ENCODE measurements at regions not wholly inside any gene's neighbourhood (a gene's known extent, or its start where the extent isn't known, plus 50 kb on each side); places are given as distances from the start of the nearest gene placed in this dataset.

- no peaks in the 10 kb centered on the region for H4K20me1 ChIP-seq (ENCODE audit: control insufficient read depth, insufficient read depth, low read depth, low read length)
- TF ChIP-seq CTCF (IDR thresholded peaks at IDR 0.05; ENCODE audit: low read depth, low read length, poor library complexity, severe bottlenecking) (no peak), EZH2phosphoT487 (IDR thresholded peaks at IDR 0.05; ENCODE audit: borderline replicate concordance, low read length) (no peak)
- no peaks in the 10 kb centered on the region for H3K9me3 ChIP-seq (ENCODE audit: control insufficient read depth, insufficient read depth, low read length)
- H3K4me2 ChIP-seq (ENCODE audit: low read length), result no peak overlapping the region
- no peak overlapping the region for H3K27ac ChIP-seq (ENCODE audit: low read depth, low read length)
- no peaks in the 10 kb centered on the region for H3K4me1 ChIP-seq (ENCODE audit: control insufficient read depth, low read length)
- no peak overlapping the region for H3K4me3 ChIP-seq (ENCODE audit: low read length)
- H3F3A ChIP-seq (ENCODE audit: control insufficient read depth, insufficient read depth), result no peaks in the 10 kb centered on the region
- no peaks in the 10 kb centered on the region for H3K79me2 ChIP-seq (ENCODE audit: control insufficient read depth, low read length)
- H3K36me3 ChIP-seq (ENCODE audit: control insufficient read depth, low read length), result no peaks in the 10 kb centered on the region
- H3K9me2 ChIP-seq (replicated peaks; ENCODE audit: control insufficient read depth, low read length), result no peaks in the 10 kb centered on the region
- no peaks in the 10 kb centered on the region for H3K27me3 ChIP-seq (ENCODE audit: control insufficient read depth, low read length)
Observed at GRCh38 chr4:72970756-72971155, 98.8 kb downstream of the COX18 start.

- Histone ChIP-seq H3K36me3 (ENCODE audit: control insufficient read depth, low read length) (no peaks in the 10 kb centered on the region), H3F3A (ENCODE audit: control insufficient read depth, insufficient read depth) (no peaks in the 10 kb centered on the region), H3K4me1 (ENCODE audit: control insufficient read depth, low read length) (no peaks in the 10 kb centered on the region), H3K4me2 (ENCODE audit: low read length) (no peak overlapping the region), H3K9me3 (ENCODE audit: control insufficient read depth, insufficient read depth, low read length) (no peaks in the 10 kb centered on the region), H3K9me2 (replicated peaks; ENCODE audit: control insufficient read depth, low read length) (no peaks in the 10 kb centered on the region), H3K27ac (ENCODE audit: low read depth, low read length) (no peak overlapping the region), H3K27me3 (ENCODE audit: control insufficient read depth, low read length) (no peaks in the 10 kb centered on the region), H3K79me2 (ENCODE audit: control insufficient read depth, low read length) (no peaks in the 10 kb centered on the region), H3K4me3 (ENCODE audit: low read length) (no peak overlapping the region), H4K20me1 (ENCODE audit: control insufficient read depth, insufficient read depth, low read depth, low read length) (no peaks in the 10 kb centered on the region)
- TF ChIP-seq CTCF (IDR thresholded peaks at IDR 0.05; ENCODE audit: low read depth, low read length, poor library complexity, severe bottlenecking) (no peak), EZH2phosphoT487 (IDR thresholded peaks at IDR 0.05; ENCODE audit: borderline replicate concordance, low read length) (no peak)
Observed at GRCh38 chr4:72969976-72970375, 99.5 kb downstream of the COX18 start.

GRCh38 chr4:72966652-72967051 is 102.9 kb downstream of the COX18 start:
- Histone ChIP-seq H3K79me2 (ENCODE audit: control insufficient read depth, low read length) (no peaks in the 10 kb centered on the region), H3K9me2 (replicated peaks; ENCODE audit: control insufficient read depth, low read length) (no peaks in the 10 kb centered on the region), H3K27ac (ENCODE audit: low read depth, low read length) (no peak overlapping the region), H3K4me2 (ENCODE audit: low read length) (no peak overlapping the region), H4K20me1 (ENCODE audit: control insufficient read depth, insufficient read depth, low read depth, low read length) (no peaks in the 10 kb centered on the region), H3F3A (ENCODE audit: control insufficient read depth, insufficient read depth) (no peaks in the 10 kb centered on the region), H3K4me1 (ENCODE audit: control insufficient read depth, low read length) (no peaks in the 10 kb centered on the region), H3K36me3 (ENCODE audit: control insufficient read depth, low read length) (no peaks in the 10 kb centered on the region), H3K27me3 (ENCODE audit: control insufficient read depth, low read length) (no peaks in the 10 kb centered on the region), H3K4me3 (ENCODE audit: low read length) (no peak overlapping the region), H3K9me3 (ENCODE audit: control insufficient read depth, insufficient read depth, low read length) (no peaks in the 10 kb centered on the region; the same call in 1 of the 2 replicates)
- no peak for TF ChIP-seq EZH2phosphoT487 (IDR thresholded peaks at IDR 0.05; ENCODE audit: borderline replicate concordance, low read length)

GRCh38 chr4:72959411-72959810 is 110.1 kb downstream of the COX18 start:
- Histone ChIP-seq H3K4me3 (ENCODE audit: low read length) (no peak overlapping the region), H3K27me3 (ENCODE audit: control insufficient read depth, low read length) (no peaks in the 10 kb centered on the region), H3K27ac (ENCODE audit: low read depth, low read length) (no peak overlapping the region), H3K4me1 (ENCODE audit: control insufficient read depth, low read length) (no peaks in the 10 kb centered on the region), H3K9me2 (replicated peaks; ENCODE audit: control insufficient read depth, low read length) (no peaks in the 10 kb centered on the region), H4K20me1 (ENCODE audit: control insufficient read depth, insufficient read depth, low read depth, low read length) (no peaks in the 10 kb centered on the region), H3F3A (ENCODE audit: control insufficient read depth, insufficient read depth) (no peaks in the 10 kb centered on the region), H3K79me2 (ENCODE audit: control insufficient read depth, low read length) (no peaks in the 10 kb centered on the region), H3K36me3 (ENCODE audit: control insufficient read depth, low read length) (no peaks in the 10 kb centered on the region), H3K4me2 (ENCODE audit: low read length) (no peak overlapping the region), H3K9me3 (ENCODE audit: control insufficient read depth, insufficient read depth, low read length) (peaks cover 3% of the 10 kb centered on the region; the same call in 1 of the 2 replicates)
- no peak for TF ChIP-seq EZH2phosphoT487 (IDR thresholded peaks at IDR 0.05; ENCODE audit: borderline replicate concordance, low read length)
- no peak for TF ChIP-seq CTCF (IDR thresholded peaks at IDR 0.05; ENCODE audit: low read depth, low read length, poor library complexity, severe bottlenecking)
